Activated CD8-positive, alpha-beta memory T cell treated with anti-CD3 and anti-CD28 coated beads, Interleukin-2, amount 50 U/mL, for 1 hour (primary cell): ENCODE measurements at regions not wholly inside any gene's neighbourhood (a gene's known extent, or its start where the extent isn't known, plus 50 kb on each side); places are given as distances from the start of the nearest gene placed in this dataset.

ENCODE experiments used
- DNase-seq: peaks from one replicate; pipeline ENCODE4 v3.0.0-alpha.2; 2020; ENCODE audit errors: extremely low read depth

DNA sequence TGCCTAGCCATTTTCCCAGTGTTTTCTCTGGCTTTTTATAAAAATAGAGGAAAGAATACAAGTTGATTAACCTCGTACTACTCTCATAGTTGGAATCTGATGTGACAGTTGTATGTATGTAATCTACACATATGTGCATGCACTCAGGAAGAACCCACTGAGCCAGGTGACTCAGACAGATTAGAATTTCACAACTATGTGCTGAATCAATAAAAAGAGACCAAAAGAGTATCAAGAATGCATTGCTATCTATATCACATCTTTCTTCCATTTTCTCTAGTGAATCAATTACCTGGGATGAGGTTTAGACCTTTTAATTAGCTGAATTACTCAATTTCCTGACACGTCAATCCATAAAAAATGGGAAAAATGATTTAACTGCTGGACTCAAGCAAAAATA is 319.3 kb upstream of the ATP10A start:
- no peak for DNase-seq

- no peak for DNase-seq
Measured at GRCh38 chr15:26179906-26180305, 316.8 kb upstream of the ATP10A start.

GRCh38 chr15:26178640-26179220 is 315.6 kb upstream of the ATP10A start:
- no peak for DNase-seq

- no peak for DNase-seq
Measured at GRCh38 chr15:26177816-26178215, 314.7 kb upstream of the ATP10A start.

DNA sequence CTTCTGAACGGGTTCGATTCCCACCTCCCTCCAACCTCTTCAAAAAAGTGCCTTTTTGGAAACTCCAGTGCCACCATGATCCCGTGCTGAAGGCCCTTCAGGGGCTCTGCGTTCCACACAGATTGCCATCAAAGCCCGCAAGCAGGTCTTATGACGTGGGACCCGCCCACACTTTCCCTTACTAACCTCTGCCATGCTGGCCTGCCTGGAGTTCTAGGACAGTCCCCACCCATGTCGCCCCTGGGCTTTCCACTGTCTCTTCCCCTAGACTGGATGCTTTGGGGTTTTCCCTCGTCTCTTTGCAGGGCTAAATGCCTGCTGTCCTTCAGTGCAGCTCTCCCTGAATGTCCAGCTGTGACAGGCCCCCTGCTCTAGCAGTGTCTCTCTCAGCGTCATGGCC is 313.7 kb upstream of the ATP10A start:
- no peak for DNase-seq

GRCh38 chr15:26171266-26171665 is 308.1 kb upstream of the ATP10A start:
- DNase-seq, result no peak

GRCh38 chr15:26166429-26166828 is 303.3 kb upstream of the ATP10A start:
- no peak for DNase-seq

DNA sequence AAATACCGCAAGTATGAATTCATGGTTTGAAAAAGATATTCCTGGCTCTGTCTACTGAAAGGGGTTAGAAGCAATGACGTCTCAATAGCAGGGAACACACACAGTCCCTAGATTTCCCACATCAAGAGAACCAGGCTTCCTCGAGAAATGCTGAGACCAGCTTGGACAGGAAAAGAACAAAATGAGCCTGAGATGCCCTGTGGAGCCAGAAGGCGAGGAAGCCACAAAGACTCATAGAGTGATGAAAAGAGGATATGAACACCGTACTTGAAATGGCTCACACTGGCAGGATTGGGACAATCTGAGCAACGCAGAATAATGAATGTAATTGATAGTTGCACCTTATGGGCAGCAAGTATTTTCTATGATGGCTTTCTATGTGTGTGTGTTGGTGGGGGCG is 302.4 kb upstream of the ATP10A start:
- DNase-seq, result no peak

- DNase-seq, result no peak
Measured at GRCh38 chr15:26160343-26160742, 297.2 kb upstream of the ATP10A start.

- DNase-seq, result no peak
Measured at GRCh38 chr15:26158176-26158575, 295.0 kb upstream of the ATP10A start.

GRCh38 chr15:26157081-26157480 is 294.0 kb upstream of the ATP10A start:
- DNase-seq, result no peak

DNA sequence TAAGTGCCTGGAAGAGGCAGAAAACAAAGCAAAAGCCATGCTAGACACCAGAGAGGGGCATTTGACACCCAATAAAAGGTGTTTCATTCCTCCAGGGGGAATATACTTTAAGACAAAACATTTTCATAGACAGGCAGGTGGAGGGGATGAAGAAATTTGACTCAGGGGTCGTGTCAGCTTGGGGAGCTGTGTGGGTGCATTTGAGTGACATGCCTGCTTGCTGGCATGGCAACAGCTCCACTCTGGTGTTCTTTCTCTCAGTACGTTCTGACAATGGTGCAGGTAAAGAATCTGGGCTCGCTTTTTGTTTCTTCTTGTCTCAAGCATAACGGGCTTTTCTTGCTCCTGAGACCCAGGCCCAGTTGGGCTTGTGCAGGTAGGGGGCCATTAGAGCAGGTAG is 292.9 kb upstream of the ATP10A start:
- no peak for DNase-seq

DNA sequence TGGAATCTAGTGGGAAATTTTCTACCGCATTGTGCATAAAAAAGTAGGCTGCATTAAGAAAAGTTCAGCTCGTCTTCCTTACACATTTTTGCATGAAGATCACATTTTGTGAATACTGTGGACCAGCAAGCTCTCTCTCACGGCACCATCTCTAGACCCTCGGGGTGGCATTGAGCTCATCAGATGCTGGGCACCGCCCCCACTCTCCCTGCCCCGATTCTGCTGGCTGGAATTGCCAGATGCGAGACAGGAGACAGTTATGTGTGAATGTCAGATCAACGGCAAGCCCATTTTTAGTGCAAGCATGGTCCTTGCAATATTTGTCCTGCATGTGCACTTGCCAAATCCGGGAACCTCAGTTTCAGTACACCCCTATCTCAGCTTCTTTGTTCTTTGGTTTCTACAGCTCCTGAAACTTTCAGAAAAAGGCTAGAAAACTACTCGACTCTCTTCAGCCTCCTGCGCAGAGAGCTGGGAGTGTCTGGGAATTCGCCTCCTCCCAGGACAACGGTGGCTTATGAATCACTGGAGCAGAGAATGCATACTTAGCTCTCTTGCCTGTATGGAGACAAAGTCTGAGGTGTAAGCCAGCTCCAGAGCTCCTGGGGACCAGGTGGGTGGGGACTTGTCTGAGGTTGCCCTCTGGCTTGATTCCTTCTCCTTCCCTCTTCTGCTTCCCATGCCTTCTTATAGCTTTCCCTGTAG is 285.2 kb upstream of the ATP10A start:
- DNase-seq, result no peak

GRCh38 chr15:26146202-26146601 is 283.1 kb upstream of the ATP10A start:
- no peak for DNase-seq

- DNase-seq, result no peak
Measured at GRCh38 chr15:26145796-26146195, 282.7 kb upstream of the ATP10A start.

GRCh38 chr15:26144836-26145235 is 281.7 kb upstream of the ATP10A start:
- no peak for DNase-seq

DNA sequence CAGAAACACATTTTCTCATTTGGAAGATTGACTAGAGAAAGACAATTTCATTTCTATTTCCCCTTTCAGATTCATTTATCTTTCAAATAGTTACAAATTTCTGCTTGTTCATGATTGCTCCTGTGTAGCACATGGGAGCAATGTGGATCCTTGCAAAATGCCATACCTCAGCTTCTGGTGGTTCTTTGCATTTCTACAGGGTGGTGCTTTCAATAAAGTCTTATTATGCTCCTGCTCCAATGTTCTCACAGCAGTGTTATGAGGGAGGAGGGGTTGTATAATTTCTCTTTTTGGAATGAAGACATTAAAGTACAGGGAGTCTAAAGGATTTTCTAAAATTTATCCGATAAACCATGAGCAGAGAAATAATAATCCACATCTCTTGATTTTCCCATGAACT is 280.1 kb upstream of the ATP10A start:
- no peak for DNase-seq

GRCh38 chr15:26134812-26135211 is 271.7 kb upstream of the ATP10A start:
- no peak for DNase-seq

- DNase-seq, result no peak
Measured at GRCh38 chr15:26134152-26134551, 271.0 kb upstream of the ATP10A start.

DNA sequence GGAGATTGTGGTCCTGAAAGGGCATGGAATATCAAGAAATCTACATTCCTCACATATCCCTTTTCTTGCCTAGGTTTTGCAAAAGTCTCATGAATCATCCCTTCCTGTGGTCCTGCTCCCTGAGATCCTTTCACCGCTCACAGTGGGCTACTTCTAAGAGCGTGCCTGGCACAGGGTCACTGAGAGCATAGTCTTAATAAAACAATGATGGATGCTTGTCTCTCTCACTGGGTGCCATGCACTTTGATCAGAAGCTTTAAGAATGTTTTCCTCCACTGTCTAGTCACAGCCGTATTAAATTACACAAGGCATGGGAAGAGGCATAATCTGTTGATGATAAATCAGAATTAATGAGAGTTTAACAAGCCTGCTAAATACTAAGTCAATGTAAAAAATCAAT is 269.7 kb upstream of the ATP10A start:
- no peak for DNase-seq

DNA sequence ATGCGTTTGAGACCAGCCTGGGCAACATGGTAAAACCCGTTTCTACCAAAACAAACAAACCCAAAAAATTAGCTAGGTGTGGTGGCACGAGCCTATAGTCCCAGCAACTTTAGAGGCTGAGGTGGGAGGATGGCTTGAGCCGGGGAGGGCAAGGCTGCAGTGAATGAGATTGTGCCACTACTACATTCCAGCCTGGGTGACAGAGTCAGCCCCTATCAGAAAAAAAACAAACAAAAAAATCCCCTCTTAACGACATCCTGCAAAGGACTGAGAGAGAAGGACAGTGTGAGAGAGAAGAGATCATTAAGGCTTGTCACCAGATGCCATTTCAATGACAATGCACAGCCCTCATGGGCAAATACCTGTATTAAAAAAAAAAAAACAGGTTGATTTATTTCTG is 266.7 kb upstream of the ATP10A start:
- no peak for DNase-seq

GRCh38 chr15:26128611-26129140 is 265.5 kb upstream of the ATP10A start:
- no peak for DNase-seq

GRCh38 chr15:26126819-26127387 is 263.8 kb upstream of the ATP10A start:
- no peak for DNase-seq
